Activated naive CD4-positive, alpha-beta T cell treated with anti-CD3 and anti-CD28 coated beads for 36 hours (primary cell): ENCODE measurements at regions not wholly inside any gene's neighbourhood (a gene's known extent, or its start where the extent isn't known, plus 50 kb on each side); places are given as distances from the start of the nearest gene placed in this dataset.
"Not testable (repeated sequence)": the region's sequence is repeated elsewhere in the genome, so short reads cannot be mapped to it uniquely, and the experiment has no call there.

Experiments used
- CTCF ChIA-PET: fragments of 350-600 bp; sonication (Branson Sonifier 250); formaldehyde crosslinking; loops from one replicate; lab custom pipeline; 2021; ENCODE audit warnings: antibody characterized with exemption; lab: Charles Lee
- DNase-seq: peaks from one replicate; pipeline ENCODE4 v3.0.0-alpha.2; 2020
- H3K27ac Mint-ChIP-seq: one replicate; pipeline ENCODE4 v1.8.0; 2021; ENCODE audit warnings: mild to moderate bottlenecking, mixed read lengths
- H3K27me3 Mint-ChIP-seq: one replicate; pipeline ENCODE4 v1.8.0; 2021; ENCODE audit warnings: low read depth, mixed read lengths
- H3K36me3 Mint-ChIP-seq: one replicate; pipeline ENCODE4 v1.8.0; 2021; ENCODE audit warnings: low read depth, mixed read lengths
- H3K4me1 Mint-ChIP-seq: one replicate; pipeline ENCODE4 v1.8.0; 2021; ENCODE audit warnings: low read depth, mixed read lengths
- H3K4me3 Mint-ChIP-seq: one replicate; pipeline ENCODE4 v1.8.0; 2021; ENCODE audit warnings: mild to moderate bottlenecking, moderate library complexity, mixed read lengths
- H3K9me3 Mint-ChIP-seq: one replicate; pipeline ENCODE4 v1.8.0; 2021; ENCODE audit warnings: mixed read lengths
- intact Hi-C: fragments of 100-400 bp; cut with micrococcal nuclease; formaldehyde crosslinking; loops from one replicate; pipeline ENCODE4 v1.15.1; 2023

DNA sequence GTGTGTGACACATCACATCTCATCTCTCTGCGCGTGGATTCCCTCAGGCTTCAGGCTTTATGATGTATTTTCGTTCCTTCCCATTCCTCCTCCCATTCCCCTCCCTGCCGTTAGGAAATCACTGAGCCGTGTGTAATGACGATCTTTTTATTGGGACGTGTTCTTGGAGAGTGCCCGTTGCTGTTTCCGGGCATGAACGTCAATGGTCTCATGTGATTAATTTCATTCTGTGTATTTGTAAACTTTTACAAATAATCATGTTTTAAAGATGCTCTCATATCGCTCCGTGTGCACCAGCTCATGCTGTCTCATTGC lies 271.3 kb downstream of the ADGRD1 start:
- intact Hi-C loops, H3K4me3 Mint-ChIP-seq, CTCF ChIA-PET, H3K36me3 Mint-ChIP-seq, H3K9me3 Mint-ChIP-seq, H3K27me3 Mint-ChIP-seq, DNase-seq, H3K27ac Mint-ChIP-seq: not testable (repeated sequence)
- H3K4me1 Mint-ChIP-seq: peaks cover 14% of the 10 kb centered on the region

DNA sequence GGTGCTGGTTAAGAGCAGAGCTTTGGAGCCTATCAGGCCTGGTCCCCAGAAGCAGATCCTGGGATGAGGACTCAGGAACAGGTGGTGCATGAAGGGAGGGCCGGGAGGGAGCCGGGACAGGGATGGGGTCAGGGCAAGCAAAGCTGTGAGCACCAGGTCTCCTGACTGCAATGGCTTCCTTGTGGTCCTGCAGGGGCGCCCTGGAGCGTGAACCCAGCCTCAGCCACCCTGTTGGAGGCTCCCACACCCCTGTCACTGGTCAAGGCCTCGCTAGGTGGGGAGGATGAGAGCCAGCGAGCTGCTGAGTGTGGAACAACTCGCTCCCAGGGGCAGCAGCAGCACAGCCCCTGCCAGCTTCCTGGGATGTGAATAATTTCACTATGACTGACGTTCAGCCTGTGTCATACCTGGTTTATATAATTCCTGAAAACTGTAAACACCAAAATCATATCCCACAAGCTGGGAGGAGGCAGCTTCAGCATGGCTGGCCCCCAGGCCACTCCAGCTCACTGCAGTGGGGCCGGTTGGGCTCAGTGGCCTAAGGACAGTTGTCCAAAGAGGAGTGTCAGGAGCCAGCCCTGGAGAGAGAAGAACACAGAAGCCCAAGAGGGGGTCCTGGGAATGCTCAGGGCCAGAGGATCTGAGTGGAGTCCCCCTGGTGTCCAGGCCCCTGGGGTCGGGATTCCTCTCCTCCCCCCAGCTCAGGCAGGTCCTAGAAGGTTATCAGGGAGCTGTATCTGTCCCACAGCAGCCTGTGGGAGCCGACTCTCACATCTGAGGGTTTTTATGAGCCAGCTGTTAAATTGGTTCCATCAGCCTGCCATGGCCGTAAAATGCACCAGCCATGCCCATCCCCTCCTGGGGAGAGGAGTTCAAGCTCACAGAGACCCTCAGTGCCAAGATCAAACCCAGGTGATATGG lies 272.9 kb downstream of the ADGRD1 start:
- Mint-ChIP-seq H3K27me3 (peaks cover 8% of the 10 kb centered on the region), H3K36me3 (no peaks in the 10 kb centered on the region), H3K9me3 (no peaks in the 10 kb centered on the region), H3K4me3 (no peak overlapping the region), H3K27ac (no peak overlapping the region), H3K4me1 (peaks cover 15% of the 10 kb centered on the region)
- DNase-seq: no peak
- intact Hi-C loops: no loop called here
- CTCF ChIA-PET: no interaction called here

DNA sequence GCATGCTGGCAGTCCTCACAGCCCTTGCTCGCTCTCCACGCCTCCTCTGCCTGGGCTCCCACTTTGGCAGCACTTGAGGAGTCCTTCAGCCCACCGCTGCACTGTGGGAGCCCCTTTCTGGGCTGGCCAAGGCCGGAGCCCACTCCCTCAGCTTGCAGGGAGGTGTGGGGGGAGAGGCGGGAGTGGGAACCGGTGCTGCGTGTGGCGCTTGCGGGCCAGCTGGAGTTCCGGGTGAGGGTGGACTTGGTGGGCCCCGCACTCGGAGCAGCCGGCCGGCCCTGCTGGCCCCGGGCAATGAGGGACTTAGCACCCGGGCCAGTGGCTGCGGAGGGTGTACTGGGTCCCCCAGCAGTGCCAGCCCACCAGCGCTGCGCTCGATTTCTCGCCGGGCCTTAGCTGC lies 273.9 kb downstream of the ADGRD1 start:
- H3K4me3 Mint-ChIP-seq, H3K27ac Mint-ChIP-seq, DNase-seq, intact Hi-C loops, CTCF ChIA-PET, H3K27me3 Mint-ChIP-seq, H3K36me3 Mint-ChIP-seq, H3K9me3 Mint-ChIP-seq: not testable (repeated sequence)
- H3K4me1 Mint-ChIP-seq: peaks cover 12% of the 10 kb centered on the region

DNA sequence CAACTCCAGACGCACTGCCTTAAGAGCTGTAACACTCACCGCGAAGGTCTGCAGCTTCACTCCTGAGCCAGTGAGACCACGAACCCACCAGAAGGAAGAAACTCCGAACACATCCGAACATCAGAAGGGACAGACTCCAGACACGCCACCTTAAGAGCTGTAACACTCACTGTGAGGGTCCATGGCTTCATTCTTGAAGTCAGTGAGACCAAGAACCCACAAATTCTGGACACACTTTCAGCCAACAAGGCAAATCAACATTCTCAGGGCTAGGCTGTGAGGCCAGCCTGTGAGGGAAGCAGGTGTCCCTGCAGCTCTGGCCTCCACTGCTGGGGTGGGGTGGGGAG lies 275.3 kb downstream of the ADGRD1 start:
- peaks cover 12% of the 10 kb centered on the region for H3K4me1 Mint-ChIP-seq

DNA sequence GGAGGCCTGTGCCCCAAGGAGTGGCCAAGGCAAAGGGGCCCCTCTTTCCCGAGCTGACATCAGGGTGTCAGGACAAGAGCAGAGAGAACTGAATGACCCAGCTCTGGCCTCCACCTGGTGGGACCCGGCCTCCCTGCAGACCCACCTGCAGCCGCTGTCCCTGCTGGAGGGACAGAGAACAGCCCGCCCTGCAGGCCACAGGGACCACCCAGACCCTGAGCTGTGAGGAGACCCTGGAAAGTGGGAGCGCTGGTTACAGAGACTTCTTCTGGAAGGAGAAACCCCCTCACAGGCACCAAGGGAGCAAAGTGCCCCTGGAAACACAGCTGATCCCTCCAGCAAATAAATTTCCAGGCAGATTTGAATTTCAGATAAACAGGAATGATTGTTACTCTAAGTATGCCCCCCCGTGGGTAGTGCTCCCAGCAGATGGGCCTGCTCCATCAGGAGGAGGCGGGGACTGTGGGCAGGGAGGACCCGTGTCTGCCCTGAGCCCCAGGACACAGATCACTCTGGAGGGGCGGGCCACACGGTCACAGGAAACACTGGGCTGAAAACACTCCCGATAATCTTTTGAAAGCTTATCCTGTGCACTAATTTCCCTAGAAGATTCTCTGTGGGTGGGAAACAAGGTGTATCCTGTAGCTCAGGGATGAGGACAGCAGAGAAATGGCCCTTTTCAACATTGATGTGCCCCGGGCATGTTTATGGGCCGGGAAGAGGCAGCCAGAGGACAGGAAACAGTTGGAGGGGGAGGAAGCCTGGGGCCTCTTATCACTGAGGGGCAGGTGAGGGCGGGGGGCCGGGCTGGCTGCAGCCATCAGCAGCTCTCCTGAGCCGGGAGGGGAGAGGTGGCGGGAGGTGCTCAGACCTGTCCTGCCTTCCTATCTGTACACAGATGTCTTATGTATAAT lies 276.0 kb downstream of the ADGRD1 start:
- Mint-ChIP-seq H3K4me1 (peaks cover 12% of the 10 kb centered on the region), H3K36me3 (no peaks in the 10 kb centered on the region), H3K27ac (no peak overlapping the region), H3K9me3 (peaks cover 2% of the 10 kb centered on the region), H3K27me3 (peaks cover 8% of the 10 kb centered on the region), H3K4me3 (no peak overlapping the region)
- intact Hi-C loops: no loop called here
- CTCF ChIA-PET: interaction anchor here (1.7 kb wide), 1 partner anchor 125 kb away, joined by 5 read pairs; no protein-coding TSS in a partner anchor
- DNase-seq: no peak

More for the DNA sequence above, 275.3 kb downstream of the ADGRD1 start:
- H3K27me3 Mint-ChIP-seq, DNase-seq, H3K9me3 Mint-ChIP-seq, H3K36me3 Mint-ChIP-seq, H3K4me3 Mint-ChIP-seq, intact Hi-C loops, H3K27ac Mint-ChIP-seq: not testable (repeated sequence)
- CTCF ChIA-PET: interaction anchor here (1.7 kb wide), 1 partner anchor 124 kb away, joined by 5 read pairs; no protein-coding TSS in a partner anchor

DNA sequence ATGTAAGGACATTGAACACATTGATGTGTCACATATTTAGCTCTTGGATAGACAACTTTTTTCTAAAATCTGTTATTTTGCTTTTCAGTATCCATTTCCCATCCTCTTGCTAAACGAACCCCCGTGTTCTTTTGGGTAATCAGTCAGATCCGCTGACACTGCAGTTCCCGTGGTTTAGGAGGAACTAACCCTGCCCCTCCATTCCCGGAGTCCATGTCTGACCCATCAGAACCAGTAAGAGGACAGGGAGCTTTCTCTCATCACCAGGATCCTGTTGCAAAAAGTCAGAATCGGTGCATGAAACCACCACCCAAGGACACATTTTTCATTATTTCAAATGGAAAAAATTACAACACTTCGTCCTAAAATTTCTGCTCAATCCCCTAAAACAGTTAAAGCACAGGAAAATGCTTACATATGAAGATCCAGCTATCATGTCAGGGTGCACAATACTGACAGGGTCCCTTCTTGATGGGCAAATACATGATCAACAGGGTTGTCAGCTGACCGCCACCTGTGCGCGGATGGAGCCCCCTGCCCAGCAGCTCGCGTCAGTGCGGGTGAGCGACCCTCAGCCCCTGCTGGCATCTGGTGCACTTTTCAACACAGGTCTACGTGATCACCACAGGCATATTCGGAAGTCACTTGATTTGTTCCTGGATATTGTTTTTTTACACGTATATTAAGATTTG lies 276.8 kb downstream of the ADGRD1 start:
- Mint-ChIP-seq H3K9me3 (peaks cover 2% of the 10 kb centered on the region), H3K27me3 (peaks cover 8% of the 10 kb centered on the region), H3K4me1 (peaks cover 12% of the 10 kb centered on the region), H3K27ac (no peak overlapping the region), H3K4me3 (no peak overlapping the region), H3K36me3 (no peaks in the 10 kb centered on the region)
- CTCF ChIA-PET: no interaction called here
- no peak for DNase-seq
- intact Hi-C loops: no loop called here

DNA sequence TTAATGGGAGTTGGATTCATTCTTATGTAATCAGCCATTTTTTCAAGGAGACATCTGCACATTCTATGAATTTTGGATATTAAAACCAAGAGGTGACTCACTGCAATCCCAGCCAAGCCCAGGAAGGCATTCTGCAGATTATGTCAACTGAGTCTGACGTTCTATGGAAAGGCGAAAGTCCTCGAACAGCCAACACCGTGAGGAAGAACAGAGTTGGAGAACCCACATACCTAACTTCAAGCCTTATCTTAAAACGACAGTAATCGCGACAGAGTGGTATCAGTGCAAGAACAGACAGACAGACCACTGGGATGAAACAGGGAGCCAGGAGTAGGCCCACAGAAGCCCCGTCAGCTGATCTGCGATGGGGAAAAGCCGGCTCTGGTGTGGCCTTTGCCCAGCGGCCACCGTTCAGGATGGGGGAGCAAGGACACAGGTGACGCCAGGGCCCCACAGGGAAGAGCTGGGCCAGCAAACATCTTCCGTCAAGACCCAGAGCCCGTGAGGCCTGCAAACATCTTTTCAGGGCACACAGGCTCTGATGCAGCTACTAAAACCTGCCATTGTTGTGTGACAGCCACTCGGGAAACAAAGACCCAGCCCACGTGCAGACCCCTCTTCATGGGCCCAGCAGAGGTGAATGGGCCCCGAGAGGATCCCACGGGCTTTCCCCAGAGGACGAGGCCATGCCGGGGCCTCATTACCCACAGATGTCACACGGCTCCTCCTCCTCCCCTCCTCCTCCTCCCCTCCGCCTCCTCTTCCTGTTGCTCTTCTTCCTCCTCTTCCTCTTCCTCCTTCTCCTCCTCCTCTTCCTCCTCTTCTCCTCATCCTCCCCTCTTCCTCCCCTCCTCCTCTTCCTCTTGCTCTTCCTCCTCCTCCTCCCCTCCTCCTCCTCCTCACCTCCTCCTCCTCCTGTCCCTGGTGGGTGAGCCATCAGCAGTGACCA lies 277.6 kb downstream of the ADGRD1 start:
- intact Hi-C loops: no loop called here
- H3K4me1 Mint-ChIP-seq: peaks cover 12% of the 10 kb centered on the region
- H3K27ac Mint-ChIP-seq: no peak overlapping the region
- H3K27me3 Mint-ChIP-seq: peaks cover 8% of the 10 kb centered on the region
- H3K9me3 Mint-ChIP-seq: peaks cover 2% of the 10 kb centered on the region
- no peak for DNase-seq
- no peaks in the 10 kb centered on the region for H3K36me3 Mint-ChIP-seq
- H3K4me3 Mint-ChIP-seq: no peak overlapping the region
- CTCF ChIA-PET: no interaction called here

DNA sequence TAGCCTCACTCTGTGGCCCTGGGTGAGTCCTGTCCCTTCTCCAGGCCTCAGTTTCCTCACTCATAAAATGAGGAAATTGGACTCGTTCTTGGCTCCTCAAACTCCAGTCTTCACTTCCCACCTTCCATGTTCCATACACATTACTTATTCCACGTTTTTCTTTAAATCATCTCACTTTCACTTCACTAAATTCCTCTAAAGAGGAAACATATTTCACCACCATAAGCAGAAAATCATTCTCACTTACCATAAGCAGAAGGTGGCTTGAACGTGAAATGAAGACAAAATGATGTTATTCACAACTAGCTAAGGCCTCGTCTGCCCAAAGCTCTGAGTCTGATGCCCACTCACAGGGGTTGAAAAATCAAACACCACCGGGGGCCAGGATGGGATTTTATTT lies 278.3 kb downstream of the ADGRD1 start:
- CTCF ChIA-PET: no interaction called here

DNA sequence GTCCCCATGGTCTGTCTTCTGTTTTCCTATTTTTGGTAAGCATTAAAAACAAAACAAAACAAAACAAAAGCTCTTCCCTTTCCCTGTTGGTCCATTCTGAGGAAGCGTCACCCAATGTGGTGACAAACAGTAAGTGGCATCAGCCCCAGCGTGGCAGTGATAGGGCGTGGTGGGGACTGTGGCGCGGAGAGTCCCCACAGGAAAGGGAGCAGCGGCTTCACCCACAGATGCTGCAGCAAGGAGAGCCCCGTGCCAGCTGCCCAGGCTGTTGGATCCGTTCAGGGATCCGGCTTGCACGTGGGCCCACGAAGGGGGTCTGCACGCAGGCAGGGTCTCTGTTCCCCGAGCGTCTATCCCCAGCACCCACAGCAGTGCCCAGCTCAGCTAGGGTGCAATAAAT lies 279.2 kb downstream of the ADGRD1 start:
- H3K9me3 Mint-ChIP-seq, H3K27ac Mint-ChIP-seq, H3K27me3 Mint-ChIP-seq, H3K4me3 Mint-ChIP-seq, intact Hi-C loops, CTCF ChIA-PET, H3K36me3 Mint-ChIP-seq, DNase-seq: not testable (repeated sequence)
- H3K4me1 Mint-ChIP-seq: peaks cover 12% of the 10 kb centered on the region

More for the DNA sequence above, 278.3 kb downstream of the ADGRD1 start:
- H3K36me3 Mint-ChIP-seq: no peaks in the 10 kb centered on the region
- no peak overlapping the region for H3K4me3 Mint-ChIP-seq
- no peak overlapping the region for H3K27ac Mint-ChIP-seq
- intact Hi-C loops: no loop called here
- H3K9me3 Mint-ChIP-seq: peaks cover 2% of the 10 kb centered on the region
- H3K27me3 Mint-ChIP-seq: peaks cover 8% of the 10 kb centered on the region
- no peak for DNase-seq
- H3K4me1 Mint-ChIP-seq: peaks cover 12% of the 10 kb centered on the region

DNA sequence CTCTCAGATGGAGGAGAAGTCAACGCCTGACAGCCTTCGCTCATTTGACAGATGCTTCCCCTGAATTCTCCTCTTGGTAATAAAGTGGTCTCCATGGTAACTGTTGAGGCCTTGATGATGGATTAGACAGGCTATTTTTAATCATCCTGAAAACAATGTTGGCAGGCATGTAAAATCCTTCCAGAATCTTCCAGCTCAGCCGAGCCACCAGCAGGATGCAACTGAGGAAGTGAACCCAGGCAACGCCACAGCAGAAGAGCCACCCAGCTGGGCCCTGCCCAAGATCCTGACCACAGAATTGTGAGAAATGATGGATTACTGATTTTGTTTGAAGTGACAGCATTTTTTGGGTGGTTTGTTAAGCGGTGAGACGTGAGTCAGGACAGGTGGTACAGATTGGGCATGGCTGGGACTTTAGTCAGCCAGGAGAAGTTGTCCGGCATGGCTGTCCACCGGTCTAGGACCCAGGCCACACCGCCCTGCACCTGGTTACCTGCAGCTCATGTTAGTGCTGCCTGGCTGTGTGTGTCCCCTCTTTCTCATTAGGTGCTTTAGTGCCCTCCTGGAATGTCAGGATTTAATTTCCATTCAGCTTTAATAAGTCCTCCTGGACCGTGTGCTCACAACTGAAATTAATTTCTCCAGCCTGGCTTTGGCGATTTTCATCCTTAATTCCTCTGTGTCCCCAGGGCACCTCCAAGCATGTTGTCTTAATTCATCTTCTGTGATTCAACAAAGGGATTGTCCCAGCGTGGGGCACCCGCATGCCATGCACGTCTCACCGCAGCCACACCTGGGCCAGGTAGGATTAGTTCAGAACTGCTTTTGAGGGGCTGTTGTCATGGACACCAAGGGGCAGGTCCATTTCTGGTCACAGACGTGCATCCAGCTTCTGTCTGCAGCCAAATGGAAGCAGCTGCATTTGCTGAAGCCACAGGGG lies 280.4 kb downstream of the ADGRD1 start:
- H3K4me3 Mint-ChIP-seq, DNase-seq, H3K27ac Mint-ChIP-seq, H3K27me3 Mint-ChIP-seq, intact Hi-C loops, H3K9me3 Mint-ChIP-seq, H3K36me3 Mint-ChIP-seq, CTCF ChIA-PET: not testable (repeated sequence)
- peaks cover 11% of the 10 kb centered on the region for H3K4me1 Mint-ChIP-seq

DNA sequence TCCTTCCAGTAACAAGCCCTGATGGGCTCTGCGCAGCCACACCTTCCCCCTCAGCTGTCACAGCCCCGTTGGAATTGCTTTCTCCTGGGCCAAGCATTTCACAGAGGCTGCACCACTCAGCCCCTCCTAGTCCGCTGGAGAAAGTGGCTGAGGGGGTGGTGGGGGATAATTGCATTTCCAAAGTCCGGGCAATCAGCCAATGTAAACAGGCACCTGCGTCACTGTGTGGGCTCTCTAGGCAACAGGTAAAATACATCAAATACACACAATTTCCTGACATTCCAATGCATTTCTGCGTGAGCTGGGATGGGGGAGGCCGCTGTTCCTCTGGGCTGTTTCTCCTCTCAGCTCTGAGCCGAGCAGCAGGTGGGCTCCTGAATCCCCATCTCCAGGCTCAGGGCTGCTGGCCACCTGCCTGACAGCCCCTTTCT lies 281.1 kb downstream of the ADGRD1 start:
- H3K4me3 Mint-ChIP-seq, H3K9me3 Mint-ChIP-seq, DNase-seq, H3K27ac Mint-ChIP-seq, H3K36me3 Mint-ChIP-seq, intact Hi-C loops, CTCF ChIA-PET, H3K27me3 Mint-ChIP-seq: not testable (repeated sequence)
- peaks cover 14% of the 10 kb centered on the region for H3K4me1 Mint-ChIP-seq
